ENCODE measurements at regions not wholly inside any gene's neighbourhood (a gene's known extent, or its start where the extent isn't known, plus 50 kb on each side); places are given as distances from the start of the nearest gene placed in this dataset.

DNA sequence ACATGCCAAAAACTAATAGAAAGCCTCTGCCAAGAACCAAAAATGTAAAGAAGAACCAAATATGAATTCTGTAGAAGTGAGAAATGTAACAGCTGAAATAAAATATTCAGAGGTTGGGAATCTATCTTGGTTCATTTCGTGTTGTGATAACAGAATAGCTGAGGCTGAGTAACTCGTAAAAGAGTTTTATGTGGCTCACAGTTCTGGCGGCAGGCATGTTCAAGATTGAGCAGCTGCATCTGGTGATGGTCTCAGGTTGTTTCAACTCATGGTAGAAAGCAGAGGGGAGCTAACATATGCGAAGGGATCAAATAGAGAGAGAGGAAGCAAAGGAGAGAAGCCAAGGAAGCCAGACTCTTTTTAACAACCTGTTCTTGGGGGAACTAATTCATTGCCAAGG, 717.2 kb downstream of the TNS3 start:
- TF ChIP-seq FOS (IDR thresholded peaks at IDR 0.05; ENCODE audit: low read depth, low read length) (no peak), RFX5 (IDR thresholded peaks at IDR 0.05; ENCODE audit: low read depth, low read length) (no peak), SMC3 (IDR thresholded peaks at IDR 0.05; ENCODE audit: low read depth, low read length) (no peak), MXI1 (IDR thresholded peaks at IDR 0.05; ENCODE audit: borderline replicate concordance, low read depth, low read length) (no peak), RAD21 (IDR thresholded peaks at IDR 0.05; ENCODE audit: low read length) (no peak), CHD1 (IDR thresholded peaks at IDR 0.05; ENCODE audit: low read depth, low read length) (no peak)
- no peak overlapping the region for H2AFZ ChIP-seq (replicated peaks; ENCODE audit: low read length, poor library complexity)
- H3K4me1 ChIP-seq (ENCODE audit: control insufficient read depth, insufficient read depth, low read length): peaks cover 3% of the 10 kb centered on the region; the same call in 1 of the 2 replicates
- H3K4me3 ChIP-seq (ENCODE audit: insufficient read depth, low read depth, low read length): no peak overlapping the region
- BruUV-seq (replicated peaks): no TSS peak
- no peaks in the 10 kb centered on the region for H4K20me1 ChIP-seq (ENCODE audit: insufficient read depth, low read length)
- H3K14ac ChIP-seq (replicated peaks; ENCODE audit: low read depth, low read length): no peak overlapping the region
- H3K9ac ChIP-seq (ENCODE audit: low read depth, low read length): no peak overlapping the region
- 0 out of 2 replicates have a peak, but pooled peaks cover 9% of the 10 kb centered on the region for H3K9me1 ChIP-seq (ENCODE audit: insufficient read depth, low read length)
- intact Hi-C loops (cut with micrococcal nuclease) (no loop called here), in situ Hi-C loops (cut with MboI; ENCODE audit: low sequenced_read_pairs) (no loop called here), dilution Hi-C loops (cut with HindIII; ENCODE audit: low sequenced_read_pairs, unreplicated experiment) (no loop called here)
- POLR2A ChIA-PET (ENCODE audit: unreplicated experiment): no interaction called here
- no peak overlapping the region for H3K4me2 ChIP-seq (ENCODE audit: low read depth, low read length)
- 93% methylated on average over 3 of the region's 4 CpGs; no CpG with 5 or more reads in 1 of the 2 experiments for WGBS, 2 experiments (ENCODE audit: extremely low coverage in 2 of 2, insufficient read length in 1 of 2)
- no peaks in the 10 kb centered on the region for H3K79me1 ChIP-seq (ENCODE audit: low read depth in 1 of 2, low read length in 2 of 2)
- H3K56ac ChIP-seq (ENCODE audit: extremely low read depth, insufficient read depth, low read length): no peak overlapping the region
- H3K9me3 ChIP-seq (ENCODE audit: control insufficient read depth, insufficient read depth, low read length): no peaks in the 10 kb centered on the region
- CTCF ChIA-PET: interaction anchor here (1.2 kb wide), 1 partner anchor 10 kb away, joined by 3 read pairs; no protein-coding TSS in a partner anchor
- no peak overlapping the region for H3K18ac ChIP-seq (ENCODE audit: low read depth, low read length)
- no peak overlapping the region for H2BK5ac ChIP-seq (ENCODE audit: low read depth, low read length, poor library complexity, severe bottlenecking)
- DNase-seq (no peak), ATAC-seq (ENCODE audit: low read depth) (no peak)
- no peak overlapping the region for H4K5ac ChIP-seq (ENCODE audit: low read depth, low read length)
- no peak overlapping the region for H3K27ac ChIP-seq (ENCODE audit: insufficient read depth, low read length)
- no peak overlapping the region for H2AK5ac ChIP-seq (ENCODE audit: low read depth, low read length)
- H2BK15ac ChIP-seq (ENCODE audit: low read depth, low read length): no peak overlapping the region
- no peak overlapping the region for H2BK20ac ChIP-seq (ENCODE audit: low read depth, low read length)
- H2AK9ac ChIP-seq (replicated peaks; ENCODE audit: low read depth, low read length, poor library complexity): no peak overlapping the region
- no peak overlapping the region for H3K4ac ChIP-seq (ENCODE audit: low read depth, low read length)
- no peaks in the 10 kb centered on the region for H3K36me3 ChIP-seq (ENCODE audit: control insufficient read depth, insufficient read depth, low read length)
- no peak overlapping the region for H4K8ac ChIP-seq (ENCODE audit: low read depth in 2 of 2, low read length in 2 of 2)
- no peak overlapping the region for H4K91ac ChIP-seq (ENCODE audit: insufficient read depth, low read depth, low read length)
- no peaks in the 10 kb centered on the region; the same call in 1 of the 2 replicates for H3K27me3 ChIP-seq (ENCODE audit: control insufficient read depth, insufficient read depth, low read length)
- H3K23ac ChIP-seq (ENCODE audit: low read depth, low read length): no peak overlapping the region
- no peak overlapping the region for H2BK120ac ChIP-seq (ENCODE audit: low read depth, low read length)

Data from IMR-90 (cell line).